Left renal pelvis (tissue), 4 donors: ENCODE measurements at regions not wholly inside any gene's neighbourhood (a gene's known extent, or its start where the extent isn't known, plus 50 kb on each side); places are given as distances from the start of the nearest gene placed in this dataset.
A peak's percentile ranks its signal among the peaks of the same experiment; 100 is the strongest.
"Not testable (repeated sequence)": the region's sequence is repeated elsewhere in the genome, so short reads cannot be mapped to it uniquely, and the experiment has no call there.

Experiments
- DNase-seq, 4 donors: peaks; one replicate each; pipeline ENCODE4 v3.0.0-alpha.2; 2013; ENCODE audit warnings: low read depth in 4 of 4, low spot score in 3 of 4

GRCh38 chr5:36462295-36463021, 143.9 kb upstream of the SLC1A3 start:
- DNase-seq, result no peak

- not testable (repeated sequence) for DNase-seq
These were observed 130.5 kb upstream of the SLC1A3 start for GRCh38 chr5:36475942-36476341.

- DNase-seq, result no peak
These were observed 127.6 kb upstream of the SLC1A3 start for GRCh38 chr5:36478646-36479317.

- DNase-seq, result no peak
These were observed 124.8 kb upstream of the SLC1A3 start for GRCh38 chr5:36481454-36482120.

GRCh38 chr5:36482812-36483211, 123.6 kb upstream of the SLC1A3 start:
- no peak for DNase-seq

- no peak for DNase-seq
These were observed 116.9 kb upstream of the SLC1A3 start for GRCh38 chr5:36489505-36489904.

GRCh38 chr5:36491856-36492255, 114.5 kb upstream of the SLC1A3 start:
- DNase-seq, result no peak

GRCh38 chr5:36492984-36493654, 113.3 kb upstream of the SLC1A3 start:
- DNase-seq, result no peak

- DNase-seq, result no peak
These were observed 112.4 kb upstream of the SLC1A3 start for GRCh38 chr5:36494028-36494427.

- no peak for DNase-seq
These were observed 111.4 kb upstream of the SLC1A3 start for GRCh38 chr5:36494841-36495601.

GRCh38 chr5:36495611-36496010, 110.8 kb upstream of the SLC1A3 start:
- DNase-seq, result no peak

GRCh38 chr5:36496471-36496870, 109.9 kb upstream of the SLC1A3 start:
- DNase-seq, result no peak

GRCh38 chr5:36502608-36503007, 103.8 kb upstream of the SLC1A3 start:
- DNase-seq, result peak in 1 of 4 donors; percentile 19

- no peak for DNase-seq
These were observed 101.4 kb upstream of the SLC1A3 start for GRCh38 chr5:36505021-36505420.

GRCh38 chr5:36507332-36507952, 99.0 kb upstream of the SLC1A3 start:
- peak in 3 of 4 donors; percentile 16 to 33 (median 33) for DNase-seq

- DNase-seq, result not testable (repeated sequence)
These were observed 98.1 kb upstream of the SLC1A3 start for GRCh38 chr5:36508331-36508730.

GRCh38 chr5:36513647-36514046, 92.8 kb upstream of the SLC1A3 start:
- not testable (repeated sequence) for DNase-seq

- DNase-seq, result no peak
These were observed 86.5 kb upstream of the SLC1A3 start for GRCh38 chr5:36519881-36520280.

- no peak for DNase-seq
These were observed 85.2 kb upstream of the SLC1A3 start for GRCh38 chr5:36521219-36521618.
